ENCODE measurements at regions not wholly inside any gene's neighbourhood (a gene's known extent, or its start where the extent isn't known, plus 50 kb on each side); places are given as distances from the start of the nearest gene placed in this dataset.

- DNase-seq = peak; percentile 18
Measured at GRCh38 chr5:113917997-113918396, 404.5 kb downstream of the YTHDC2 start.

GRCh38 chr5:113922343-113922742, 408.8 kb downstream of the YTHDC2 start:
- no peak for DNase-seq

GRCh38 chr5:113935453-113935852, 422.0 kb downstream of the YTHDC2 start:
- no peak for DNase-seq

GRCh38 chr5:113937301-113937700, 423.8 kb downstream of the YTHDC2 start:
- no peak for DNase-seq

- peak; percentile 39 for DNase-seq
Measured at GRCh38 chr5:113939988-113940387, 421.9 kb upstream of the KCNN2 start.

- DNase-seq = no peak
Measured at GRCh38 chr5:113950186-113950585, 411.7 kb upstream of the KCNN2 start.

- DNase-seq = no peak
Measured at GRCh38 chr5:113965225-113965624, 396.6 kb upstream of the KCNN2 start.

- no peak for DNase-seq
Measured at GRCh38 chr5:113969901-113970300, 392.0 kb upstream of the KCNN2 start.

- DNase-seq = no peak
Measured at GRCh38 chr5:113971454-113971853, 390.4 kb upstream of the KCNN2 start.

- no peak for DNase-seq
Measured at GRCh38 chr5:113974976-113975375, 386.9 kb upstream of the KCNN2 start.

GRCh38 chr5:113984928-113985327, 376.9 kb upstream of the KCNN2 start:
- peak; percentile 51 for DNase-seq

- no peak for DNase-seq
Measured at GRCh38 chr5:113985505-113985904, 376.4 kb upstream of the KCNN2 start.

GRCh38 chr5:113989278-113989912, 372.5 kb upstream of the KCNN2 start:
- peak; percentile 69 for DNase-seq

- DNase-seq = peak; percentile 12
Measured at GRCh38 chr5:113989913-113990305, 372.0 kb upstream of the KCNN2 start.

GRCh38 chr5:114001076-114001475, 360.8 kb upstream of the KCNN2 start:
- no peak for DNase-seq

GRCh38 chr5:114006582-114006981, 355.3 kb upstream of the KCNN2 start:
- DNase-seq = no peak

GRCh38 chr5:114007678-114008077, 354.2 kb upstream of the KCNN2 start:
- DNase-seq = no peak

- no peak for DNase-seq
Measured at GRCh38 chr5:114010362-114010761, 351.5 kb upstream of the KCNN2 start.

GRCh38 chr5:114018186-114018585, 343.7 kb upstream of the KCNN2 start:
- DNase-seq = peak; percentile 55

- DNase-seq = peak; percentile 59
Measured at GRCh38 chr5:114038756-114039155, 323.1 kb upstream of the KCNN2 start.

GRCh38 chr5:114050087-114050486, 311.8 kb upstream of the KCNN2 start:
- DNase-seq = no peak

- DNase-seq = no peak
Measured at GRCh38 chr5:114053372-114053771, 308.5 kb upstream of the KCNN2 start.

GRCh38 chr5:114054594-114054993, 307.3 kb upstream of the KCNN2 start:
- DNase-seq = peak; percentile 39

GRCh38 chr5:114055318-114056184, 306.3 kb upstream of the KCNN2 start:
- peak; percentile 94 for DNase-seq

GRCh38 chr5:114056185-114056538, 305.7 kb upstream of the KCNN2 start:
- DNase-seq = peak; percentile 74
